GM12878 (cell line): ENCODE measurements at regions not wholly inside any gene's neighbourhood (a gene's known extent, or its start where the extent isn't known, plus 50 kb on each side); places are given as distances from the start of the nearest gene placed in this dataset.
A peak's percentile ranks its signal among the peaks of the same experiment; 100 is the strongest.

ENCODE experiments used
- ATAC-seq: fragments of 200-7000 bp; cut with Tn5 transposase; 3 replicates; pipeline ENCODE4 v1.9.1; 2020; ENCODE audit warnings: mild to moderate bottlenecking, moderate library complexity
- BruUV-seq: library from RNA; stranded (reverse); fragments of 400-500 nt; replicated peaks from 2 replicates; lab custom pipeline; 2021; lab: Mats Ljungman, UMichigan
- CTCF ChIA-PET: fragments of 300-600 bp; sonication (Branson Sonifier 250); formaldehyde crosslinking; extraction: SDS; loops from one replicate; lab custom pipeline; 2021; ENCODE audit warnings: inconsistent platforms; lab: Yijun Ruan, JAX
- POLR2A ChIA-PET: fragments of 350-600 bp; formaldehyde crosslinking; extraction: SDS; loops from one replicate; lab custom pipeline; 2021; ENCODE audit warnings: inconsistent platforms; lab: Charles Lee
- RAD21 ChIA-PET: fragments of 300-600 bp; sonication (Branson Sonifier 250); formaldehyde crosslinking; loops from one replicate; lab custom pipeline; 2023; ENCODE audit warnings: antibody characterized with exemption; ENCODE audit not compliant: unreplicated experiment; lab: Charles Lee
- SMC1A ChIA-PET: fragments of 300-600 bp; sonication (Branson Sonifier 250); formaldehyde crosslinking; loops from one replicate; lab custom pipeline; 2023; ENCODE audit not compliant: unreplicated experiment, uncharacterized antibody; lab: Charles Lee
- DNase-seq: peaks from one replicate; pipeline ENCODE4 v3.0.0-alpha.2; 2011; ENCODE audit warnings: low read depth, low spot score
- FAIRE-seq: peaks from 3 replicates; lab custom pipeline; 2011; peaks lifted over from hg19 to GRCh38; lab: Jason Lieb, UNC
- H2AFZ ChIP-seq: 2 replicates; pipeline ENCODE4 v1.6.0; 2011; ENCODE audit warnings: low read depth, low read length, control low read depth; ENCODE audit not compliant: control insufficient read depth
- H3K27ac ChIP-seq: 2 replicates; pipeline ENCODE4 v1.5.1; 2011; ENCODE audit warnings: control low read depth; ENCODE audit not compliant: control insufficient read depth, insufficient read depth
- H3K27me3 ChIP-seq, 2 experiments: replicated peaks in 1 of 2; 2 replicates each; pipeline versions ENCODE4 v1.6.0 to v1.6.1; 2011; ENCODE audit warnings: low read length in 1 of 2; ENCODE audit not compliant: control insufficient read depth in 2 of 2, insufficient read depth in 2 of 2
- H3K36me3 ChIP-seq, 2 experiments: 2 replicates each; pipeline ENCODE4 v1.5.1; 2011; ENCODE audit warnings: low read length in 1 of 2; ENCODE audit not compliant: control insufficient read depth in 2 of 2, insufficient read depth in 2 of 2
- H3K4me1 ChIP-seq: 2 replicates; pipeline ENCODE4 v1.6.1; 2011; ENCODE audit warnings: mild to moderate bottlenecking, low read length, moderate library complexity, mixed read lengths; ENCODE audit not compliant: control insufficient read depth, insufficient read depth
- H3K4me2 ChIP-seq: 2 replicates; pipeline ENCODE4 v1.6.0; 2011; ENCODE audit warnings: control low read depth; ENCODE audit not compliant: control insufficient read depth, insufficient read depth
- H3K4me3 ChIP-seq: fragments of 200-600 bp; sonication (generic); 2 replicates; pipeline ENCODE4 v1.5.1; 2016
- H3K79me2 ChIP-seq: 2 replicates; pipeline ENCODE4 v1.6.0; 2011; ENCODE audit warnings: low read length; ENCODE audit not compliant: control insufficient read depth, insufficient read depth
- H3K9ac ChIP-seq: 2 replicates; pipeline ENCODE4 v1.8.0; 2011; ENCODE audit warnings: low read length, control low read depth, mixed read lengths; ENCODE audit not compliant: control insufficient read depth, insufficient read depth
- H3K9me3 ChIP-seq: replicated peaks from 3 replicates; pipeline ENCODE4 v1.5.1; 2011; ENCODE audit warnings: mild to moderate bottlenecking, low read length; ENCODE audit not compliant: control insufficient read depth, insufficient read depth
- H4K20me1 ChIP-seq: 2 replicates; pipeline ENCODE4 v1.6.0; 2011; ENCODE audit not compliant: control insufficient read depth, insufficient read depth
- CTCF ChIP-seq, 3 experiments: IDR thresholded peaks in 2 of 3; conservative IDR thresholded peaks in 1 of 3; 2 replicates each; pipeline ENCODE4 v1.5.1; 2011; ENCODE audit warnings: low read depth in 3 of 3, low read length in 3 of 3, mild to moderate bottlenecking in 3 of 3, control low read depth in 2 of 3, moderate library complexity in 2 of 3, inconsistent platforms in 1 of 3, mixed read lengths in 1 of 3; ENCODE audit not compliant: control insufficient read depth in 2 of 3, insufficient read depth in 1 of 3; ENCODE audit errors: extremely low read depth in 1 of 3
- EZH2 ChIP-seq: IDR thresholded peaks from 2 replicates; pipeline ENCODE4 v1.6.1; 2012; ENCODE audit warnings: low read depth, mild to moderate bottlenecking, control low read depth, inconsistent platforms, low read length, borderline replicate concordance; ENCODE audit not compliant: control insufficient read depth
- IRF4 ChIP-seq: IDR thresholded peaks from 2 replicates; pipeline ENCODE4 v1.6.1; 2011; ENCODE audit warnings: low read depth, low read length
- NR2F1 ChIP-seq: fragments of 450-650 bp; conservative IDR thresholded peaks from 2 replicates; pipeline ENCODE4 v1.6.1; 2017; ENCODE audit warnings: mild to moderate bottlenecking
- POU2F2 ChIP-seq: IDR thresholded peaks from 3 replicates; pipeline ENCODE4 v1.6.1; 2011; ENCODE audit warnings: low read depth, mild to moderate bottlenecking, low read length, borderline replicate concordance
- RAD21 ChIP-seq: IDR thresholded peaks from 2 replicates; pipeline ENCODE4 v1.6.1; 2011; ENCODE audit warnings: mild to moderate bottlenecking, low read depth, low read length, moderate library complexity; ENCODE audit not compliant: insufficient read depth
- RBBP5 ChIP-seq: fragments of 200-600 bp; sonication (generic); conservative IDR thresholded peaks from 2 replicates; pipeline ENCODE4 v1.6.1; 2016
- RUNX3 ChIP-seq: IDR thresholded peaks from 2 replicates; pipeline ENCODE4 v1.6.1; 2012; ENCODE audit warnings: low read length, inconsistent platforms
- SUPT20H ChIP-seq: IDR thresholded peaks from 2 replicates; pipeline ENCODE4 v1.6.1; 2011; ENCODE audit warnings: low read depth, mild to moderate bottlenecking, low read length, moderate library complexity, borderline replicate concordance; ENCODE audit not compliant: control insufficient read depth
- USF2 ChIP-seq: IDR thresholded peaks from 2 replicates; pipeline ENCODE4 v1.6.1; 2011; ENCODE audit warnings: low read depth, low read length, improper control_type of control experiment, borderline replicate concordance
- YY1 ChIP-seq: IDR thresholded peaks from 2 replicates; pipeline ENCODE4 v1.6.1; 2011; ENCODE audit warnings: low read depth, mild to moderate bottlenecking, low read length
- WGBS: methylation state at CpG from one replicate; pipeline ENCODE4 v1.1.6; 2016; ENCODE audit warnings: low lambda C conversion rate; ENCODE audit not compliant: insufficient replicate concordance, insufficient coverage; ENCODE audit errors: missing lambda C conversion rate; 5-methylcytosine and 5-hydroxymethylcytosine counted together
- in situ Hi-C: fragments of 300-500 bp; cut with MboI; formaldehyde crosslinking; loops from 9 replicates; pipeline ENCODE4 v1.14.3; 2018; ENCODE audit warnings: mixed read lengths
- intact Hi-C: fragments of 100-400 bp; cut with micrococcal nuclease; formaldehyde crosslinking; loops from one replicate; pipeline ENCODE4 v1.14.2; 2022; ENCODE audit not compliant: unreplicated experiment
- TF ChIP-seq, protein P1 (sequence below): fragments of 450-650 bp; IDR thresholded peaks from 2 replicates; pipeline ENCODE4 v1.6.1; 2017; ENCODE audit warnings: mild to moderate bottlenecking
- TF ChIP-seq, protein P2 (sequence below): fragments of 450-650 bp; IDR thresholded peaks from 2 replicates; pipeline ENCODE4 v1.6.1; 2017; ENCODE audit warnings: borderline replicate concordance
- TF ChIP-seq, protein P3 (sequence below): IDR thresholded peaks from 2 replicates; pipeline ENCODE4 v1.6.1; 2012; ENCODE audit warnings: low read length, inconsistent platforms

- H3K27me3 ChIP-seq, result no peaks in the 10 kb centered on the region; a peak in 1 of 4 replicates
- RAD21 ChIA-PET, result interaction anchor here (0.6 to 1.6 kb wide), 6 partner anchors 42 to 1618 kb away, joined by 3 to 5 read pairs (median 3); no protein-coding TSS in a partner anchor
- in situ Hi-C loops, result no loop called here
- no TSS peak for BruUV-seq
- H3K9ac ChIP-seq, result no peak overlapping the region
- peak; percentile 100 for ATAC-seq
- POLR2A ChIA-PET, result interaction anchor here (0.6 kb wide), 1 partner anchor 648 kb away, joined by 3 read pairs; no protein-coding TSS in a partner anchor
- H3K4me1 ChIP-seq, result no peaks in the 10 kb centered on the region
- no peak overlapping the region for H3K4me2 ChIP-seq
- DNase-seq, result peak; percentile 3
- no peaks in the 10 kb centered on the region for H3K9me3 ChIP-seq
- intact Hi-C loops, result loop anchor here (1.0 to 10.0 kb wide), 5 partner anchors 263 to 1617 kb away; no protein-coding TSS in a partner anchor
- peak; percentile 92 for FAIRE-seq
- no peak overlapping the region for H3K4me3 ChIP-seq
- CTCF ChIA-PET, result interaction anchor here (0.6 to 3.1 kb wide), 37 partner anchors 9 to 1617 kb away, joined by 3 to 19 read pairs (median 3); no protein-coding TSS in a partner anchor
- H4K20me1 ChIP-seq, result no peaks in the 10 kb centered on the region
- no peak overlapping the region for H3K27ac ChIP-seq
- no peak overlapping the region for H2AFZ ChIP-seq
- no peaks in the 10 kb centered on the region for H3K36me3 ChIP-seq
- H3K79me2 ChIP-seq, result no peaks in the 10 kb centered on the region
- SMC1A ChIA-PET, result interaction anchor here (0.7 to 1.7 kb wide), 7 partner anchors 262 to 741 kb away, joined by 3 to 9 read pairs (median 4); no protein-coding TSS in a partner anchor
- 57% methylated on average over 18 of the region's 18 CpGs for WGBS
- TF ChIP-seq IRF4 (no peak), RAD21 (peak; percentile 85), NR2F1 (no peak), CTCF (IDR thresholded peaks at IDR 0.05 in 2 of 3, conservative IDR thresholded peaks at IDR 0.05 in 1 of 3; ENCODE audit: control insufficient read depth in 2 of 3, extremely low read depth in 1 of 3, insufficient read depth in 1 of 3, low read depth in 3 of 3, low read length in 3 of 3) (peak; percentile 86 to 90 (median 87)), RBBP5 (no peak), EZH2 (no peak), POU2F2 (no peak), RUNX3 (0 out of 2 replicates have a peak, but pooled peaks have one; percentile 20), SUPT20H (no peak), USF2 (no peak), YY1 (peak; percentile 56; the same call in 1 of the 2 replicates)
- TF ChIP-seq, protein P1, sequence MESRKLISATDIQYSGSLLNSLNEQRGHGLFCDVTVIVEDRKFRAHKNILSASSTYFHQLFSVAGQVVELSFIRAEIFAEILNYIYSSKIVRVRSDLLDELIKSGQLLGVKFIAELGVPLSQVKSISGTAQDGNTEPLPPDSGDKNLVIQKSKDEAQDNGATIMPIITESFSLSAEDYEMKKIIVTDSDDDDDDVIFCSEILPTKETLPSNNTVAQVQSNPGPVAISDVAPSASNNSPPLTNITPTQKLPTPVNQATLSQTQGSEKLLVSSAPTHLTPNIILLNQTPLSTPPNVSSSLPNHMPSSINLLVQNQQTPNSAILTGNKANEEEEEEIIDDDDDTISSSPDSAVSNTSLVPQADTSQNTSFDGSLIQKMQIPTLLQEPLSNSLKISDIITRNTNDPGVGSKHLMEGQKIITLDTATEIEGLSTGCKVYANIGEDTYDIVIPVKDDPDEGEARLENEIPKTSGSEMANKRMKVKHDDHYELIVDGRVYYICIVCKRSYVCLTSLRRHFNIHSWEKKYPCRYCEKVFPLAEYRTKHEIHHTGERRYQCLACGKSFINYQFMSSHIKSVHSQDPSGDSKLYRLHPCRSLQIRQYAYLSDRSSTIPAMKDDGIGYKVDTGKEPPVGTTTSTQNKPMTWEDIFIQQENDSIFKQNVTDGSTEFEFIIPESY, result no peak
- TF ChIP-seq, protein P2, sequence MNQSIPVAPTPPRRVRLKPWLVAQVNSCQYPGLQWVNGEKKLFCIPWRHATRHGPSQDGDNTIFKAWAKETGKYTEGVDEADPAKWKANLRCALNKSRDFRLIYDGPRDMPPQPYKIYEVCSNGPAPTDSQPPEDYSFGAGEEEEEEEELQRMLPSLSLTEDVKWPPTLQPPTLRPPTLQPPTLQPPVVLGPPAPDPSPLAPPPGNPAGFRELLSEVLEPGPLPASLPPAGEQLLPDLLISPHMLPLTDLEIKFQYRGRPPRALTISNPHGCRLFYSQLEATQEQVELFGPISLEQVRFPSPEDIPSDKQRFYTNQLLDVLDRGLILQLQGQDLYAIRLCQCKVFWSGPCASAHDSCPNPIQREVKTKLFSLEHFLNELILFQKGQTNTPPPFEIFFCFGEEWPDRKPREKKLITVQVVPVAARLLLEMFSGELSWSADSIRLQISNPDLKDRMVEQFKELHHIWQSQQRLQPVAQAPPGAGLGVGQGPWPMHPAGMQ, result no peak
- TF ChIP-seq, protein P3, sequence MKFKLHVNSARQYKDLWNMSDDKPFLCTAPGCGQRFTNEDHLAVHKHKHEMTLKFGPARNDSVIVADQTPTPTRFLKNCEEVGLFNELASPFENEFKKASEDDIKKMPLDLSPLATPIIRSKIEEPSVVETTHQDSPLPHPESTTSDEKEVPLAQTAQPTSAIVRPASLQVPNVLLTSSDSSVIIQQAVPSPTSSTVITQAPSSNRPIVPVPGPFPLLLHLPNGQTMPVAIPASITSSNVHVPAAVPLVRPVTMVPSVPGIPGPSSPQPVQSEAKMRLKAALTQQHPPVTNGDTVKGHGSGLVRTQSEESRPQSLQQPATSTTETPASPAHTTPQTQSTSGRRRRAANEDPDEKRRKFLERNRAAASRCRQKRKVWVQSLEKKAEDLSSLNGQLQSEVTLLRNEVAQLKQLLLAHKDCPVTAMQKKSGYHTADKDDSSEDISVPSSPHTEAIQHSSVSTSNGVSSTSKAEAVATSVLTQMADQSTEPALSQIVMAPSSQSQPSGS, result no peak
Measured at GRCh38 chr1:61588736-61589672, 135.9 kb downstream of the TM2D1 start.
